Tibial nerve (tissue), 4 donors: ENCODE measurements at regions not wholly inside any gene's neighbourhood (a gene's known extent, or its start where the extent isn't known, plus 50 kb on each side); places are given as distances from the start of the nearest gene placed in this dataset.

Experiments used
- CTCF ChIP-seq, 5 experiments: fragments of 200-600 bp in 3 of 5; fragments of 450-650 bp in 2 of 5; sonication (generic) in 3 of 5; IDR thresholded peaks; one replicate each; pipeline ENCODE4 v1.5.1; 2016 to 2019; ENCODE audit warnings: antibody characterized with exemption in 5 of 5, mild to moderate bottlenecking in 3 of 5, moderate library complexity in 2 of 5
- EP300 ChIP-seq, 2 donors: sonication (generic); formaldehyde crosslinking; IDR thresholded peaks; one replicate each; pipeline ENCODE4 v1.6.1; 2017; ENCODE audit warnings: antibody characterized with exemption in 2 of 2, mild to moderate bottlenecking in 1 of 2
- POLR2A ChIP-seq, 2 donors: fragments of 450-650 bp; IDR thresholded peaks; one replicate each; pipeline ENCODE4 v1.6.1; 2017; ENCODE audit warnings: antibody characterized with exemption in 2 of 2, mild to moderate bottlenecking in 2 of 2, moderate library complexity in 2 of 2

GRCh38 chr6:55003719-55004430, 157.3 kb downstream of the FAM83B start:
- TF ChIP-seq CTCF (IDR thresholded peaks at IDR 0.05) (no peak), POLR2A (IDR thresholded peaks at IDR 0.05) (no peak), EP300 (IDR thresholded peaks at IDR 0.05) (no peak)
